ENCODE measurements at regions not wholly inside any gene's neighbourhood (a gene's known extent, or its start where the extent isn't known, plus 50 kb on each side); places are given as distances from the start of the nearest gene placed in this dataset.

DNA sequence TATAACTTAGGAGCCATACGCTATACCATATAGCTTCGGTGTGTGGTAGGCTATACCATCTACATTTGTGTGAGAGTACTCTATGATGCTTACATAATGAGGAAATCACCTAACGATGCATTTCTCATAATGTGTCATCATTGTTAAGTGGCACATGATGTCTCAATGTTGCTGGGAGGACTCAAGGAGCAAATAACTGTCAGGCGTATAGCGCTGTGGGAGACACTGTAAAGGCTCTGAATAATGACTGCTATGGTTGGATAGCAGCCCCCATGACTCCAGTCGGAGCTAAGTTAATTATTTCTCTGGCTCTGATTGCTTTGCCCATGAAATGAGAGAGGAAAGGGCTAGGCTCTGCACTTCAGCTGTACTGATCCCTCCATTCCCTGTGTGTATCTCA lies 197.2 kb downstream of the RGS9 start:
- H3K9me3 ChIP-seq (replicated peaks in 1 of 3) = no peaks in the 10 kb centered on the region
- no peak overlapping the region for H3K27ac ChIP-seq
- H3K4me1 ChIP-seq (replicated peaks in 1 of 2) = no peaks in the 10 kb centered on the region
- H3K36me3 ChIP-seq (replicated peaks in 1 of 2) = no peaks in the 10 kb centered on the region
- DNase-seq = no peak
- intact Hi-C loops (cut with DNase I) = no loop called here
- WGBS, 4 donors = 83 to 89% (median 85%) methylated on average over 6 of the region's 6 CpGs
- TF ChIP-seq, protein P1, sequence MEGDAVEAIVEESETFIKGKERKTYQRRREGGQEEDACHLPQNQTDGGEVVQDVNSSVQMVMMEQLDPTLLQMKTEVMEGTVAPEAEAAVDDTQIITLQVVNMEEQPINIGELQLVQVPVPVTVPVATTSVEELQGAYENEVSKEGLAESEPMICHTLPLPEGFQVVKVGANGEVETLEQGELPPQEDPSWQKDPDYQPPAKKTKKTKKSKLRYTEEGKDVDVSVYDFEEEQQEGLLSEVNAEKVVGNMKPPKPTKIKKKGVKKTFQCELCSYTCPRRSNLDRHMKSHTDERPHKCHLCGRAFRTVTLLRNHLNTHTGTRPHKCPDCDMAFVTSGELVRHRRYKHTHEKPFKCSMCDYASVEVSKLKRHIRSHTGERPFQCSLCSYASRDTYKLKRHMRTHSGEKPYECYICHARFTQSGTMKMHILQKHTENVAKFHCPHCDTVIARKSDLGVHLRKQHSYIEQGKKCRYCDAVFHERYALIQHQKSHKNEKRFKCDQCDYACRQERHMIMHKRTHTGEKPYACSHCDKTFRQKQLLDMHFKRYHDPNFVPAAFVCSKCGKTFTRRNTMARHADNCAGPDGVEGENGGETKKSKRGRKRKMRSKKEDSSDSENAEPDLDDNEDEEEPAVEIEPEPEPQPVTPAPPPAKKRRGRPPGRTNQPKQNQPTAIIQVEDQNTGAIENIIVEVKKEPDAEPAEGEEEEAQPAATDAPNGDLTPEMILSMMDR (IDR thresholded peaks at IDR 0.05) = no peak
- no peak for TF ChIP-seq POLR2A (IDR thresholded peaks at IDR 0.05)
- no peaks in the 10 kb centered on the region for H3K27me3 ChIP-seq
- H3K4me3 ChIP-seq = no peak overlapping the region

DNA sequence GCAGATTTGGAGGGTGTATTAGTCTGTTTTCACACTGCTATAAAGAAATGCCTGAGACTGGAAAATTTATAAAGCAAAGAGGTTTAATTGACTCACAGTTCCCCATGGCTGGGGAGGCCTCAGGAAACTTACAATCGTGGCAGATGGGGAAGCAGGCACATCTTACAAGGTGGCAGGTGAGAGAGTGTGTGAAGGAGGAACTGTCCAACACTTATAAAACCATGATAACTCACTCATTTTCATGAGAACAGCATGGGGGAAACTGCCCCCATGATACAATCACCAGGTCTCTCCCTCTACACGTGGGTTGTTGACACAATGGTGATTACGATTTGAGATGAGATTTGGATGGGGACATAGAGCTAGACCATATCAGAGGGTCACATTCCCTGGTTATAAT lies 195.6 kb downstream of the RGS9 start:
- no peak for DNase-seq
- TF ChIP-seq, protein P1 (IDR thresholded peaks at IDR 0.05) = no peak
- TF ChIP-seq POLR2A (IDR thresholded peaks at IDR 0.05) = no peak
- no peaks in the 10 kb centered on the region for H3K27me3 ChIP-seq
- H3K4me1 ChIP-seq (replicated peaks in 1 of 2) = no peaks in the 10 kb centered on the region
- intact Hi-C loops (cut with DNase I) = no loop called here
- H3K27ac ChIP-seq = no peak overlapping the region
- H3K36me3 ChIP-seq (replicated peaks in 1 of 2) = no peaks in the 10 kb centered on the region
- no peak overlapping the region for H3K4me3 ChIP-seq
- 67 to 70% (median 69%) methylated on average over 3 of the region's 3 CpGs for WGBS, 4 donors
- H3K9me3 ChIP-seq (replicated peaks in 1 of 3) = no peaks in the 10 kb centered on the region

- TF ChIP-seq POLR2A (IDR thresholded peaks at IDR 0.05) = no peak
- TF ChIP-seq, protein P1 (IDR thresholded peaks at IDR 0.05) = no peak
- Histone ChIP-seq H3K9me3 (replicated peaks in 1 of 3) (no peaks in the 10 kb centered on the region), H3K4me3 (no peak overlapping the region), H3K27ac (no peak overlapping the region), H3K27me3 (no peaks in the 10 kb centered on the region), H3K36me3 (replicated peaks in 1 of 2) (no peaks in the 10 kb centered on the region), H3K4me1 (replicated peaks in 1 of 2) (no peaks in the 10 kb centered on the region)
- no peak for DNase-seq
- intact Hi-C loops (cut with DNase I) = no loop called here
- 67 to 88% (median 81%) methylated on average over 1 of the region's 1 CpG for WGBS, 4 donors
These were observed 195.2 kb downstream of the RGS9 start for GRCh38 chr17:65332375-65332774.

DNA sequence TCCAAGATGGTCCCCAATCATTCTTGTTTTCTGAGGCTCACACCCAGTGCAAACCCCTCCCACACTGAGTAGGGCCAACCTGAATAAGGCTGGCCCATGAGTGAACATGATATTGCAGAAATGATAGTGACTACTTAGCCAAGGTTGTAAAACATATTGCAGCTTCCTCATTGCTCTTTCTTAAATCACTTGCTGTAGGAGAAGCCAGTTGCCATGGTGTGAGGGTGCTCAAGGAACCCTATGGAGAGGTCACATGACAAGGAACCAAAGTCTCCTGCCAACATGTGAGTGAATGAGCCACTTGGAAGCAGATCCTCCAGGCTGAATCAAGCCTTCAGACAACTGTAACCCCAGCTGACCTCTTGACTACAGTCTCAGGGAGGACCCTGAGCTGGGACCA lies 191.4 kb downstream of the RGS9 start:
- intact Hi-C loops (cut with DNase I) = no loop called here
- Histone ChIP-seq H3K9me3 (replicated peaks in 1 of 3) (no peaks in the 10 kb centered on the region), H3K4me3 (no peak overlapping the region), H3K4me1 (replicated peaks in 1 of 2) (no peaks in the 10 kb centered on the region), H3K36me3 (replicated peaks in 1 of 2) (no peaks in the 10 kb centered on the region), H3K27ac (no peak overlapping the region), H3K27me3 (no peaks in the 10 kb centered on the region)
- no peak for DNase-seq
- TF ChIP-seq, protein P1 (IDR thresholded peaks at IDR 0.05) = no peak
- TF ChIP-seq POLR2A (IDR thresholded peaks at IDR 0.05) = no peak
